ENCODE measurements at regions not wholly inside any gene's neighbourhood (a gene's known extent, or its start where the extent isn't known, plus 50 kb on each side); places are given as distances from the start of the nearest gene placed in this dataset.

GRCh38 chr1:198015309-198015708 is 98.1 kb downstream of the LHX9 start:
- H3K36me3 Mint-ChIP-seq (ENCODE audit: low read depth) = no peaks in the 10 kb centered on the region
- H3K9me3 Mint-ChIP-seq = no peaks in the 10 kb centered on the region
- H3K27ac Mint-ChIP-seq = no peak overlapping the region
- ATAC-seq (replicated peaks) = no peak
- H3K27me3 Mint-ChIP-seq = peaks cover 10% of the 10 kb centered on the region
- no peak overlapping the region for H3K4me3 Mint-ChIP-seq
- H3K4me1 Mint-ChIP-seq = no peaks in the 10 kb centered on the region

GRCh38 chr1:198018529-198018928 is 101.4 kb downstream of the LHX9 start:
- peak; percentile 43 for ATAC-seq (replicated peaks)
- no peak overlapping the region for H3K27ac Mint-ChIP-seq
- no peak overlapping the region for H3K4me3 Mint-ChIP-seq
- H3K27me3 Mint-ChIP-seq = peaks cover 6% of the 10 kb centered on the region
- H3K9me3 Mint-ChIP-seq = no peaks in the 10 kb centered on the region
- H3K4me1 Mint-ChIP-seq = no peaks in the 10 kb centered on the region
- no peaks in the 10 kb centered on the region for H3K36me3 Mint-ChIP-seq (ENCODE audit: low read depth)

- no peaks in the 10 kb centered on the region for H3K27me3 Mint-ChIP-seq
- H3K27ac Mint-ChIP-seq = no peak overlapping the region
- no peaks in the 10 kb centered on the region for H3K9me3 Mint-ChIP-seq
- H3K4me1 Mint-ChIP-seq = no peaks in the 10 kb centered on the region
- no peaks in the 10 kb centered on the region for H3K36me3 Mint-ChIP-seq (ENCODE audit: low read depth)
- ATAC-seq (replicated peaks) = no peak
- H3K4me3 Mint-ChIP-seq = no peak overlapping the region
These were observed 102.0 kb downstream of the LHX9 start for GRCh38 chr1:198019126-198019525.

GRCh38 chr1:198024336-198024735 is 107.2 kb downstream of the LHX9 start:
- Mint-ChIP-seq H3K27me3 (peaks cover 7% of the 10 kb centered on the region), H3K9me3 (no peaks in the 10 kb centered on the region), H3K4me3 (no peak overlapping the region), H3K36me3 (ENCODE audit: low read depth) (no peaks in the 10 kb centered on the region), H3K4me1 (no peaks in the 10 kb centered on the region), H3K27ac (peak overlapping the region; percentile 7)
- ATAC-seq (replicated peaks) = no peak

GRCh38 chr1:198024782-198025181 is 107.6 kb downstream of the LHX9 start:
- H3K4me1 Mint-ChIP-seq = no peaks in the 10 kb centered on the region
- H3K27ac Mint-ChIP-seq = peak overlapping the region; percentile 7
- peaks cover 7% of the 10 kb centered on the region for H3K27me3 Mint-ChIP-seq
- no peak overlapping the region for H3K4me3 Mint-ChIP-seq
- no peak for ATAC-seq (replicated peaks)
- H3K9me3 Mint-ChIP-seq = no peaks in the 10 kb centered on the region
- H3K36me3 Mint-ChIP-seq (ENCODE audit: low read depth) = no peaks in the 10 kb centered on the region

GRCh38 chr1:198030682-198031081 is 113.5 kb downstream of the LHX9 start:
- no peaks in the 10 kb centered on the region for H3K9me3 Mint-ChIP-seq
- no peaks in the 10 kb centered on the region for H3K4me1 Mint-ChIP-seq
- ATAC-seq (replicated peaks) = no peak
- H3K4me3 Mint-ChIP-seq = no peak overlapping the region
- no peaks in the 10 kb centered on the region for H3K27me3 Mint-ChIP-seq
- no peak overlapping the region for H3K27ac Mint-ChIP-seq
- H3K36me3 Mint-ChIP-seq (ENCODE audit: low read depth) = no peaks in the 10 kb centered on the region

- H3K27ac Mint-ChIP-seq = no peak overlapping the region
- no peaks in the 10 kb centered on the region for H3K9me3 Mint-ChIP-seq
- no peaks in the 10 kb centered on the region for H3K36me3 Mint-ChIP-seq (ENCODE audit: low read depth)
- H3K4me3 Mint-ChIP-seq = no peak overlapping the region
- no peak for ATAC-seq (replicated peaks)
- no peaks in the 10 kb centered on the region for H3K4me1 Mint-ChIP-seq
- no peaks in the 10 kb centered on the region for H3K27me3 Mint-ChIP-seq
These were observed 113.9 kb downstream of the LHX9 start for GRCh38 chr1:198031086-198031485.

- H3K27me3 Mint-ChIP-seq = no peaks in the 10 kb centered on the region
- no peak for ATAC-seq (replicated peaks)
- H3K4me1 Mint-ChIP-seq = no peaks in the 10 kb centered on the region
These were observed 115.5 kb downstream of the LHX9 start for GRCh38 chr1:198032668-198033067.

GRCh38 chr1:198040880-198041279 is 115.9 kb upstream of the NEK7 start:
- no peak overlapping the region for H3K27ac Mint-ChIP-seq

More at GRCh38 chr1:198032668-198033067, 115.5 kb downstream of the LHX9 start:
- Mint-ChIP-seq H3K9me3 (no peaks in the 10 kb centered on the region), H3K36me3 (ENCODE audit: low read depth) (no peaks in the 10 kb centered on the region), H3K4me3 (no peak overlapping the region), H3K27ac (no peak overlapping the region)

GRCh38 chr1:198042168-198042567 is 114.6 kb upstream of the NEK7 start:
- peaks cover 3% of the 10 kb centered on the region for H3K9me3 Mint-ChIP-seq
- no peaks in the 10 kb centered on the region for H3K4me1 Mint-ChIP-seq
- no peak for ATAC-seq (replicated peaks)
- no peak overlapping the region for H3K4me3 Mint-ChIP-seq
- no peaks in the 10 kb centered on the region for H3K27me3 Mint-ChIP-seq
- no peak overlapping the region for H3K27ac Mint-ChIP-seq
- no peaks in the 10 kb centered on the region for H3K36me3 Mint-ChIP-seq (ENCODE audit: low read depth)

More at GRCh38 chr1:198040880-198041279, 115.9 kb upstream of the NEK7 start:
- H3K4me3 Mint-ChIP-seq = no peak overlapping the region
- no peaks in the 10 kb centered on the region for H3K4me1 Mint-ChIP-seq
- no peaks in the 10 kb centered on the region for H3K36me3 Mint-ChIP-seq (ENCODE audit: low read depth)
- H3K9me3 Mint-ChIP-seq = no peaks in the 10 kb centered on the region
- no peaks in the 10 kb centered on the region for H3K27me3 Mint-ChIP-seq
- no peak for ATAC-seq (replicated peaks)

- Mint-ChIP-seq H3K9me3 (peaks cover 3% of the 10 kb centered on the region), H3K4me3 (peak overlapping the region; percentile 3), H3K27me3 (no peaks in the 10 kb centered on the region), H3K36me3 (ENCODE audit: low read depth) (no peaks in the 10 kb centered on the region), H3K27ac (no peak overlapping the region), H3K4me1 (peaks cover 7% of the 10 kb centered on the region)
- peak; percentile 70 for ATAC-seq (replicated peaks)
These were observed 108.9 kb upstream of the NEK7 start for GRCh38 chr1:198047913-198048312.

GRCh38 chr1:198054510-198054909 is 102.3 kb upstream of the NEK7 start:
- Mint-ChIP-seq H3K27me3 (no peaks in the 10 kb centered on the region), H3K36me3 (ENCODE audit: low read depth) (no peaks in the 10 kb centered on the region), H3K9me3 (no peaks in the 10 kb centered on the region), H3K27ac (no peak overlapping the region), H3K4me1 (no peaks in the 10 kb centered on the region), H3K4me3 (no peak overlapping the region)
- ATAC-seq (replicated peaks) = no peak

GRCh38 chr1:198056255-198056654 is 100.5 kb upstream of the NEK7 start:
- Mint-ChIP-seq H3K4me3 (no peak overlapping the region), H3K36me3 (ENCODE audit: low read depth) (no peaks in the 10 kb centered on the region), H3K4me1 (no peaks in the 10 kb centered on the region), H3K9me3 (no peaks in the 10 kb centered on the region), H3K27me3 (peaks cover 2% of the 10 kb centered on the region), H3K27ac (no peak overlapping the region)
- no peak for ATAC-seq (replicated peaks)

GRCh38 chr1:198064181-198064580 is 92.6 kb upstream of the NEK7 start:
- no peak overlapping the region for H3K4me3 Mint-ChIP-seq
- H3K27me3 Mint-ChIP-seq = peaks cover 6% of the 10 kb centered on the region
- H3K9me3 Mint-ChIP-seq = no peaks in the 10 kb centered on the region
- no peaks in the 10 kb centered on the region for H3K36me3 Mint-ChIP-seq (ENCODE audit: low read depth)
- ATAC-seq (replicated peaks) = no peak
- H3K4me1 Mint-ChIP-seq = no peaks in the 10 kb centered on the region
- H3K27ac Mint-ChIP-seq = no peak overlapping the region

GRCh38 chr1:198068285-198068684 is 88.5 kb upstream of the NEK7 start:
- no peak for ATAC-seq (replicated peaks)
- no peaks in the 10 kb centered on the region for H3K36me3 Mint-ChIP-seq (ENCODE audit: low read depth)
- no peaks in the 10 kb centered on the region for H3K9me3 Mint-ChIP-seq

GRCh38 chr1:198072177-198072576 is 84.6 kb upstream of the NEK7 start:
- no peak for ATAC-seq (replicated peaks)
- Mint-ChIP-seq H3K27me3 (peaks cover 33% of the 10 kb centered on the region), H3K27ac (no peak overlapping the region), H3K9me3 (no peaks in the 10 kb centered on the region), H3K4me1 (no peaks in the 10 kb centered on the region), H3K36me3 (ENCODE audit: low read depth) (no peaks in the 10 kb centered on the region), H3K4me3 (no peak overlapping the region)

More at GRCh38 chr1:198068285-198068684, 88.5 kb upstream of the NEK7 start:
- Mint-ChIP-seq H3K4me1 (no peaks in the 10 kb centered on the region), H3K4me3 (no peak overlapping the region), H3K27me3 (peaks cover 18% of the 10 kb centered on the region), H3K27ac (no peak overlapping the region)
